ENCODE measurements at regions not wholly inside any gene's neighbourhood (a gene's known extent, or its start where the extent isn't known, plus 50 kb on each side); places are given as distances from the start of the nearest gene placed in this dataset.
A peak's percentile ranks its signal among the peaks of the same experiment; 100 is the strongest.

DNA sequence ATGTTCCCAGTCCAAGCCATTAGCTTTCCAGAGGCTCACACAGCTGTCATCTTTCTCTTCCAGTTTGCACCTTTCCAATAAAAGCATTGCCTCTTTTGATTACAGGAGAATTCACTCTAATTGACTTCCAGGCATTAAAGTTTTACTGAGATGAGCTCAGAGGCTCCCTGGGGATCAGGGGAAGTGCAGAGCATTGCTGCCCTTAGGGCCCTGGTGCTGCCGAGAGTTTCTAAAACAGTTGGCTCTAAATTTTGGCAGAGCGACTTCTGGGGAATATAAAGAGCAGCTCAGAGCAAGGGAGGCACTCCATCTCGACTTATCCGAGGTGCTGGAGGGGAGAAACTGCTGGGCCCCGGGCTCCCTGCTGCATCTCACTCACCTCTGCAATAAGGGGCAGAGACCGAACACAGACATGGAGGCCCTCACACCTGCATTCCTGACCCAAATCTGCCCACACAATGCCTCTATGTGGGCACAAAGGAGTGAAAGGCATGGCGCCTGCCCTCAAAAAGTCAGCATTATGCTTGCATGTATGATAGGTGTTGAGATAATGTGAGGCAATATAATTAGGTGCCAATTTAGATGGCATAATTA, 61.7 kb downstream of the SCN11A start:
- TF ChIP-seq, protein P1, sequence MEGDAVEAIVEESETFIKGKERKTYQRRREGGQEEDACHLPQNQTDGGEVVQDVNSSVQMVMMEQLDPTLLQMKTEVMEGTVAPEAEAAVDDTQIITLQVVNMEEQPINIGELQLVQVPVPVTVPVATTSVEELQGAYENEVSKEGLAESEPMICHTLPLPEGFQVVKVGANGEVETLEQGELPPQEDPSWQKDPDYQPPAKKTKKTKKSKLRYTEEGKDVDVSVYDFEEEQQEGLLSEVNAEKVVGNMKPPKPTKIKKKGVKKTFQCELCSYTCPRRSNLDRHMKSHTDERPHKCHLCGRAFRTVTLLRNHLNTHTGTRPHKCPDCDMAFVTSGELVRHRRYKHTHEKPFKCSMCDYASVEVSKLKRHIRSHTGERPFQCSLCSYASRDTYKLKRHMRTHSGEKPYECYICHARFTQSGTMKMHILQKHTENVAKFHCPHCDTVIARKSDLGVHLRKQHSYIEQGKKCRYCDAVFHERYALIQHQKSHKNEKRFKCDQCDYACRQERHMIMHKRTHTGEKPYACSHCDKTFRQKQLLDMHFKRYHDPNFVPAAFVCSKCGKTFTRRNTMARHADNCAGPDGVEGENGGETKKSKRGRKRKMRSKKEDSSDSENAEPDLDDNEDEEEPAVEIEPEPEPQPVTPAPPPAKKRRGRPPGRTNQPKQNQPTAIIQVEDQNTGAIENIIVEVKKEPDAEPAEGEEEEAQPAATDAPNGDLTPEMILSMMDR (IDR thresholded peaks at IDR 0.05) = no peak
- no peak overlapping the region for H3K4me3 Mint-ChIP-seq
- DNase-seq = no peak
- no peaks in the 10 kb centered on the region for H3K4me1 Mint-ChIP-seq
- H3K36me3 Mint-ChIP-seq (ENCODE audit: low read depth) = no peaks in the 10 kb centered on the region
- no peaks in the 10 kb centered on the region for H3K9me3 Mint-ChIP-seq
- H3K27ac Mint-ChIP-seq = peak overlapping the region; percentile 23
- H3K27me3 Mint-ChIP-seq (ENCODE audit: low read depth, poor library complexity) = no peaks in the 10 kb centered on the region

DNA sequence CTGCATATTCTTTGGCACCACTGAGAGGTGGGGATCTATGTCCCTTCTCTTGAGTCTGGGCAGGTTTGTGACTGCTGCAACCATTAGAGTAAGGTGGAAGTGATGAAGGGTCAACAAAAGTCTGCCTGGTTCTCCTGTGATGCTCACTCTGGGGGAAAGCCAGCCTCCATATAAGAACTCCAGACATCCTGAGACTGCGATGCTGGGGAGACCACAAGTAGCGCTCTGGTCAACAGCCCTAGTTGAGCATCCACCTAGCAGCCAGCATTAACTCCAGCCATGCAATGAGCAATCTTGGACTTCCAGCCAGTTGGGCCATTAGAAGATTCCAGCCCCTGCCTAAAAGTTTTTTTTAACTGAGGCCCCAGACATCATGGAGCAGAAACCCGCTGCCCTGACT, 62.8 kb downstream of the SCN11A start:
- TF ChIP-seq, protein P1 (IDR thresholded peaks at IDR 0.05) = no peak
- no peak overlapping the region for H3K27ac Mint-ChIP-seq
- no peak for DNase-seq
- no peak overlapping the region for H3K4me3 Mint-ChIP-seq
- H3K9me3 Mint-ChIP-seq = peaks cover 6% of the 10 kb centered on the region
- H3K36me3 Mint-ChIP-seq (ENCODE audit: low read depth) = no peaks in the 10 kb centered on the region
- peaks cover under 1% of the 10 kb centered on the region for H3K27me3 Mint-ChIP-seq (ENCODE audit: low read depth, poor library complexity)
- no peaks in the 10 kb centered on the region for H3K4me1 Mint-ChIP-seq

GRCh38 chr3:38987456-38987855, 64.3 kb downstream of the SCN11A start:
- no peak overlapping the region for H3K4me3 Mint-ChIP-seq
- no peaks in the 10 kb centered on the region for H3K4me1 Mint-ChIP-seq
- DNase-seq = no peak
- TF ChIP-seq, protein P1 (IDR thresholded peaks at IDR 0.05) = no peak
- H3K36me3 Mint-ChIP-seq (ENCODE audit: low read depth) = no peaks in the 10 kb centered on the region
- no peak overlapping the region for H3K27ac Mint-ChIP-seq
- peaks cover 2% of the 10 kb centered on the region for H3K27me3 Mint-ChIP-seq (ENCODE audit: low read depth, poor library complexity)
- H3K9me3 Mint-ChIP-seq = peaks cover 8% of the 10 kb centered on the region

DNA sequence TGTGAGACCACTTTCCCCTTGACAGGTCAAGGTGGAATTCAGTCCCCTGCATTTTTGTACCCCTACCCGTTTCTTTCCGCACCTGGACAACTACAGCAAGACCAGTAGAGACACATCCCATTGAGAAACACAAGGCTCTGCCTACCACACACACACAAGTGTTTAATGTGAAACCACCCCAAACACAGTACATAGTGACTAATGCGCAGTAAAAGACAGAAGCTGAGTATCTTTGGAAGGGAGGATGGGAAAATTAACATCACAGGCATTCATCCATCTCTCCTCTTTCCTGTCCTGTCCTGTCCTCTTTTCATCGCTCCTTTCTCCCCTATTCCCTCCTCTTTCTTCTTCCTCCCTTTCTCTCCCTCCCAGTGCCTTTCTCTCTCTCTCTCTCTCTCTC, 64.8 kb downstream of the SCN11A start:
- TF ChIP-seq, protein P1 (IDR thresholded peaks at IDR 0.05) = no peak
- no peak overlapping the region for H3K27ac Mint-ChIP-seq

DNA sequence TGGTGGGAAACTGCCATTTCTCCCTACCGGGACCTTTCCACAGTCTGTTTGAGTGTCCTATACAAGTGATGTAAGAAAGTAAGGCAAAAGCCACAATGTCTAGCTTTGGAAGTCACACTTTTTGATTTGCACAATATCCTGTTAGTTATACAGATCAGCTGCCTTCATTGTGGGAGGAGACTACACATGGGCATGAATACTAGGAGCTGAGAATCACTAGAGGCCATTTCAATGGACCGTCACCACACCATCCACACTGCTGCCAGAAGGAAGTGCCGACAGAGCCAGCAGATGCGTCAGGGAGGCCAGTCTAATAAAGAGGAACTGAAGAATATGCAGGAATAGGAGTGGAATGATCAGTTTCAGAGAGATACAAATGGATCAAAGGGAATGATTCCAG, 65.8 kb downstream of the SCN11A start:
- peaks cover 8% of the 10 kb centered on the region for H3K9me3 Mint-ChIP-seq
- H3K4me3 Mint-ChIP-seq = no peak overlapping the region
- H3K27me3 Mint-ChIP-seq (ENCODE audit: low read depth, poor library complexity) = peaks cover 2% of the 10 kb centered on the region
- H3K36me3 Mint-ChIP-seq (ENCODE audit: low read depth) = no peaks in the 10 kb centered on the region
- TF ChIP-seq, protein P1 (IDR thresholded peaks at IDR 0.05) = no peak
- H3K27ac Mint-ChIP-seq = no peak overlapping the region
- DNase-seq = no peak
- no peaks in the 10 kb centered on the region for H3K4me1 Mint-ChIP-seq

More for the DNA sequence above, 64.8 kb downstream of the SCN11A start:
- peaks cover 8% of the 10 kb centered on the region for H3K9me3 Mint-ChIP-seq
- peaks cover 2% of the 10 kb centered on the region for H3K27me3 Mint-ChIP-seq (ENCODE audit: low read depth, poor library complexity)
- H3K36me3 Mint-ChIP-seq (ENCODE audit: low read depth) = no peaks in the 10 kb centered on the region
- H3K4me1 Mint-ChIP-seq = no peaks in the 10 kb centered on the region
- H3K4me3 Mint-ChIP-seq = no peak overlapping the region
- DNase-seq = no peak

- Mint-ChIP-seq H3K36me3 (ENCODE audit: low read depth) (no peaks in the 10 kb centered on the region), H3K4me3 (no peak overlapping the region), H3K4me1 (no peaks in the 10 kb centered on the region), H3K9me3 (peaks cover 8% of the 10 kb centered on the region), H3K27ac (no peak overlapping the region), H3K27me3 (ENCODE audit: low read depth, poor library complexity) (peaks cover 2% of the 10 kb centered on the region)
- TF ChIP-seq, protein P1 (IDR thresholded peaks at IDR 0.05) = no peak
- no peak for DNase-seq
Measured at GRCh38 chr3:38985581-38985980, 66.2 kb downstream of the SCN11A start.

Data from nephron progenitor cell (in vitro differentiated cells).